VCaP (cell line): ENCODE measurements at regions not wholly inside any gene's neighbourhood (a gene's known extent, or its start where the extent isn't known, plus 50 kb on each side); places are given as distances from the start of the nearest gene placed in this dataset.

Source experiments
- H3K27ac ChIP-seq: fragments of 450-650 bp; 2 replicates; pipeline ENCODE4 v1.5.1; 2017
- CTCF ChIP-seq: fragments of 450-650 bp; conservative IDR thresholded peaks from 2 replicates; pipeline ENCODE4 v1.5.1; 2017; ENCODE audit warnings: mild to moderate bottlenecking, moderate library complexity

GRCh38 chr5:2204366-2205184 lies 321.9 kb upstream of the IRX4 start:
- no peak for TF ChIP-seq CTCF
- H3K27ac ChIP-seq, result no peak overlapping the region

- H3K27ac ChIP-seq, result no peak overlapping the region
- TF ChIP-seq CTCF, result no peak
Observed at GRCh38 chr5:2203774-2204173, 321.0 kb upstream of the IRX4 start.

GRCh38 chr5:2201832-2202231 lies 319.1 kb upstream of the IRX4 start:
- H3K27ac ChIP-seq, result peak overlapping the region; percentile 56

GRCh38 chr5:2201421-2201820 lies 318.7 kb upstream of the IRX4 start:
- peak overlapping the region; percentile 56 for H3K27ac ChIP-seq
- no peak for TF ChIP-seq CTCF

More at GRCh38 chr5:2201832-2202231, 319.1 kb upstream of the IRX4 start:
- no peak for TF ChIP-seq CTCF

- TF ChIP-seq CTCF, result no peak
- peak overlapping the region; percentile 56 for H3K27ac ChIP-seq
Observed at GRCh38 chr5:2201011-2201410, 318.3 kb upstream of the IRX4 start.

- no peak for TF ChIP-seq CTCF
- H3K27ac ChIP-seq, result peak overlapping the region; percentile 56
Observed at GRCh38 chr5:2200261-2200950, 317.7 kb upstream of the IRX4 start.

- H3K27ac ChIP-seq, result no peak overlapping the region
- TF ChIP-seq CTCF, result no peak
Observed at GRCh38 chr5:2199697-2200096, 317.0 kb upstream of the IRX4 start.
